AG08396 (cell line): ENCODE measurements at regions not wholly inside any gene's neighbourhood (a gene's known extent, or its start where the extent isn't known, plus 50 kb on each side); places are given as distances from the start of the nearest gene placed in this dataset.
A peak's percentile ranks its signal among the peaks of the same experiment; 100 is the strongest.

Experiments
- DNase-seq: peaks from one replicate; pipeline ENCODE4 v3.0.0; 2012; ENCODE audit warnings: low spot score, mixed read lengths

DNA sequence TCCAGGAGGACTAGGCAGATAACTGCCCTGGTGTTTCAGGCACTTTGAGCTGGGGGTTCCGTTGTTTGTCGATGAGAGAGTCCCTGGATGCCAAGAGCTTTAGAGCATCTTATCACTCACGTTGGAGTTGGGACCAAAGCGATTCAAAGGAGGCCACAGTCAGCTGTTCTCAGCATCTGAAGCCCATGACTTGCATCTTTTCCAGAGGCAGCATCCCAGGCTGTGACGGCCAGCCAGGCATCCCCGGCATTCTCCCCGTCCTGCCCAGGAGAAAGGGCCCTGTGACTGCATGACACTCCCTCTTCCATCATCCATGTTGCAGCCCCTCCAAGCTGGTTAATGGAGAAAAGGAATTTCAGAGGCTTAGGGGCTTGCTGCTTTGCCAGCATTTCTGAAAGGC lies 520.3 kb downstream of the CDH26 start:
- DNase-seq, result no peak

DNA sequence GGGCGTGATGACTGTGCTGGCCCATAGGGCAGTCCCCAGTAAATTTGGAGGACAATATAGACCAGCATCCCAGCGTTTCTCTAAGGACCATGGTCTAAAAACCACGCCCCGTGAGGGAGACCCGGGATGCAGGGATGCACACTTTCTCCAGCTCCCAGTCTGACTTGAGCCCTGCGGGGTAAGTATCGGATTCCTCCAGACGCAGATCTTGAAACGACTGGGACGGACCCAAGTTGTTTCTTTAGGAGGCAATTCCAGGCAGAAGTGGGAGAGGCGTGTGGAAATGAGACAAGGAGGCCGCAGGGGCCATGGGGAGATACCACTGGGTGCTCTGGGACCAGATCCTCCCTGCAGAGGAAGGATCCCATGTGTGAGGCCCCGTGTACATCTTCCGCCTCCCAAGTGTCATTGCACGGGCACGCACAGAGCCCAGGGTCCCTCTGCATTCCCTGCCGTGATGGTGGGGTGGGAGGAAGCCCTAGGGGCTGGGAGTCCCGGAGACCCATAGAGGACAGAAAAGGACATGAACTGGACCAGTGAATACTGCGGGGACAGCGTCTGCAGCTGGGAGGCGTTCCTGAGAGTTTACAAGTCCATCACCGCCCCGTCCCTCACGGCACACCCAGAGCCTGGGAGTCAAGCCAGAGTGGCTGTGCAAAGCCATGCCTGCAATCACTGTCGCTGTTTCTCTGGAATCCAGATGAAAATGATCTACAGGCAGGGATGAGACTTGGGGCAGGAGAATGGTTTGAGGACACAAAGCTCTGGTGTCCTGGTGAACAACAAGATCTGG lies 522.9 kb downstream of the CDH26 start:
- no peak for DNase-seq

DNA sequence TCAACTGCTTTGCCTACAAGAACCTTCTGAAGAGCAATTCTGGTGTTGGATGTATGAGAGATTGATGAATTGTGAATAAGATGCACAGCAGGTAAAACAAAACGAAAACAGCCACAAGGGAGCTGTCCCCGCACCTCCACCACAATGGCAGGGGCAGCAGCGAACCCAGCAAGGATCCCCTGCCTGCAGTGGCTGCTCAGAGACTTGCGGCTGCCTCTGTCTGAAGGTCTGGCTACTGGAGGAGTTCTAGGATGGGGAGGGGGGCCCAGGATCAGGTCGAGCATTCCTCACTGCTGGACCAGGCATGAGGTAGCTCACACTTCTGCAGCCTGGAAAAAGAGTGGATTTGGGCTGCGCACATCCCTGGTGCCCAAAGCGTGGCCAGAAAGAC lies 523.5 kb downstream of the CDH26 start:
- DNase-seq, result no peak

DNA sequence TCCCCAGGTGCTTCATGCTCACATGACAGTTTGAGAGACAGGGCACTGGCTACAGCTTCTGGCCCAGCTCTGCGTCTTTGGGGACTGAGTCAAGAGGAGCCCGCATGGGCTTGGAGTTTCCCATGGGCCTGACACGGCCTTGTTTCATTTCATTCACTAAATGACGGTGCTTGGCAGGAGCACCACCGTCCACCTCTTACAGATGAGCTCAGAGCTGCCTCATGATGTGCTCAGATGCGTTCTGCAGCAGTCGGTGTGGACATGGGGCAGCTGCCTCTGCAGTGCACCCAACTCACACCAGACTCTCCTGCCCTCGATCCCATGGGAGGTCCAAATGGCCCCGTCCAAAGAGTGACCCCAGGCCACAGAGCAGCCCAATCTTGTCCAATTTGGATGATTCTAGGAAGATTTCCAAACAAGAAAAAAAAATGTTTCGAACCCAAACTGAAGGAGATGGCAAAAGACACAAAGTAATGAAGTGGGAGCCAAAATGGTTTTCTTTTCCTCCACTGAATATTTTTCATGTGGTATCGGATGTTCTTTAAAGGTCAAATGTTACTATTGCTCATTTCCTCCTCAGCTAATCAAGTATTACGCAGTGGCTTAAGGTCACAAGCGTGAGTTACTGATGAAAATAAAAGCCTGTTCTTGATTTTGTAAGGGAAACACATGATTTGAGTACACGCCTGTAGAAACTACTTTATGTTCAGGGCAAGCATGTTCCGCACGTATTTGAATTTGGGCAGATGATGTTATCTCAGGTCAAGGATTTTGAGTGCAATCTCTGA lies 524.2 kb downstream of the CDH26 start:
- peak; percentile 7 for DNase-seq

DNA sequence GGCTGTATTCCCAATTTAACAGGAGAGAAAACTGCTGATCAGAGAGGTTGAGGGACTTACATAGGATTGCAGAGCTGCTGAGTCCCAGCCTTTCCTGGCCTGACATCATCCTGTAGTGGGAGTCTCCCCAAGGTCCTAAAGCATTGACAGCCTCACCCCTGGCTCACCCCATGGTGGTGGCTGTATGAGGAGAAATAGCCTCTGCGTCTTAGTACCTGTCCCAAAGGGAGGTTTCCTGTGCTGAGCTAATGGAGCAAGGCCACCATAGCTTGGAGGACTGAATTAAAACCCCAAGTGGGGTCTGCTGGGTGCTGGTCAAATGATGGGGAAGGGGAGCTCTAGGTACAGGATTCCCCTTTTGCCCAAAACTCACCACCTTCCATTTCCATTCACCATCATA lies 525.1 kb downstream of the CDH26 start:
- no peak for DNase-seq

DNA sequence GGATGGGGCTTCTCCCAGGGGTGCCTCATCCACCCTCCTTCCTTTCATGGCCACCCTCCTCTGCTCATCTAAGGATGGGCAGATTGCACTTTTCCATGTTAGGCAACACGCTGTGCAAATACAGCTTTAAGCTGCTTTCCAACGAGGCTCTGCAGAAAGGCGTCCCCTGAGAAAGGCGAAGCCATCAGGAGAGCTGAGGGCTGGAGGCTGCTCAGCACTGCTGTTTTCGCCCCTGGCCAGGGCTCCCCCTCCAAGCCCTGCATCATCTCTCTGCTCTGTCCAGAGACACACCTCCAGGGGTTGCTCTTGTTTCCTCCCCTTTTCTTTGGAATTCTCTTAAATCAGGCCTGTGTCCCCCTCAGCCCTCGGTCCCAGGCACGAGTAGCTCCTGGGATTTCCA lies 526.1 kb downstream of the CDH26 start:
- DNase-seq, result no peak

DNA sequence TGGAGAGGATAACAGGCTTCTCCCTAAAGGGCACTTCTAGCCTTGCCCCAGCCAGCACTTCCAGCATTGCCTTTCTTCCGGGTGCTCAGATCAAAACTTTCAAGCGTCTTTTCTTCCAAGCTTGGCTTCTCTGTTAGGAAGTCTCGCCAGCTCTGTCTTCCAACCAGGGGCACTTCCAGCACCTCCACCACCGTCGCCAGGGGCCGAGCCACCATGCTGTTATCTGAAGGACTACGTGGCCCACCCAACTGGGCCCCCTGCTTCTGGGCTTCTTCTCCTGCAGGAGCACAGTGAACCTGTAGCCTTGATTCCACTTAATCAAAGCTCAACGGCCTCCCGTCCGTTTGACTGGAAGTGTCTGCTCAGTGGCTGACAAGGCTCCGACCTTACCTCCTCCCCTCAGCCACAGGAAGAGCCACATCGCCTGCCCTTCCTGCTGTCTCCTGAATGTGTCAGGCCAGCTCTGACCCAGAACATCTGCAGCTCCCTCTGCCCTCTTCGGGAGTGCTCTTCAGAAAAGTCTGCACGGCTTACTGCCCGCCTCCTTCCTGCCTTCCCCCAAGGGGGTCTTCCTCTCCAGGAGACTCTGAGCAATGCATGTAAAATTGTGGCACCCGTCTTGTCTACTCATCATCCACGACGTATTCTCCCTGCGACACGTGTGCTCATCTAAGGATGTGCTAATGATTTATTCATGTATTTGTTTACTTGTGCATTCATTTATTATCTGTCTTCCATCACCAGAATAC lies 527.0 kb downstream of the CDH26 start:
- DNase-seq, result no peak

DNA sequence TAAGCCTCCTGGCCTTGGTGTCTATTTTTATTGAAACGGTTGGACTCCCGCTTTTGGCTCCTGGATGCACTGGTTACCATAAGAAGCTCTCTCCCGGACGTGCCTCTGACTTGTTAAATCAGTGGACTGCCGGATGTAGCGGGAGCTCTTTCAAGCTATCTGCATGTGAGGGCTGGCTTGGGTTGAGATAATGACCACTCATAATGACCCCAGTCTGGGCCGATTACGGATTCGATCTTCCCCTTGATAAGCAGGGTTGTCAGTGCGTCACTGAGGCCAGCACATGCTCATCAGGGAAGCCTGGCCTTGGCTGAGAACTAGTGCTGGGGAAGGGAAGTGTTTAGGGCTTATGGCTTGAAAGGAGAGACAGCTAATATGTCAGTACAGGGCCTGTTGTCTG lies 528.1 kb downstream of the CDH26 start:
- no peak for DNase-seq

DNA sequence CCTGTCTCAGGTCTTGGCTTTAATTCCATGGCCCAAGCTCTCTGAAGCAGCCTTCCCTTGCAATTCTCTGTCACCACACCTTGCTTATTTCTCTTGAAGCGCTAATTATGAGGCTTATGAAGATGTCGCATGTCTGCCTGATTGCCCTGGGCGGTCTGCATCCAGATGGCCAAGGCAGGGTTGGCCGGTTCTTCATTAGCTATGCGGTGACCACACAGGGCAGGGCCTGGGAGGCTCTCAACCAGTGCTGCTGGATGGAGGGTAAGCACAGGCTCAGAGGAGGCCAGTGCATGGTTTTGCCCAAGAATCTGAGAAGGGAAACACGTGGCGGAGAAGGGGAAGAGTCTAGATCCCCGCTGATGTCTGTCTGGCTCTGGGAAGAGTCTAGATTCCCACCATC lies 528.7 kb downstream of the CDH26 start:
- DNase-seq, result no peak

DNA sequence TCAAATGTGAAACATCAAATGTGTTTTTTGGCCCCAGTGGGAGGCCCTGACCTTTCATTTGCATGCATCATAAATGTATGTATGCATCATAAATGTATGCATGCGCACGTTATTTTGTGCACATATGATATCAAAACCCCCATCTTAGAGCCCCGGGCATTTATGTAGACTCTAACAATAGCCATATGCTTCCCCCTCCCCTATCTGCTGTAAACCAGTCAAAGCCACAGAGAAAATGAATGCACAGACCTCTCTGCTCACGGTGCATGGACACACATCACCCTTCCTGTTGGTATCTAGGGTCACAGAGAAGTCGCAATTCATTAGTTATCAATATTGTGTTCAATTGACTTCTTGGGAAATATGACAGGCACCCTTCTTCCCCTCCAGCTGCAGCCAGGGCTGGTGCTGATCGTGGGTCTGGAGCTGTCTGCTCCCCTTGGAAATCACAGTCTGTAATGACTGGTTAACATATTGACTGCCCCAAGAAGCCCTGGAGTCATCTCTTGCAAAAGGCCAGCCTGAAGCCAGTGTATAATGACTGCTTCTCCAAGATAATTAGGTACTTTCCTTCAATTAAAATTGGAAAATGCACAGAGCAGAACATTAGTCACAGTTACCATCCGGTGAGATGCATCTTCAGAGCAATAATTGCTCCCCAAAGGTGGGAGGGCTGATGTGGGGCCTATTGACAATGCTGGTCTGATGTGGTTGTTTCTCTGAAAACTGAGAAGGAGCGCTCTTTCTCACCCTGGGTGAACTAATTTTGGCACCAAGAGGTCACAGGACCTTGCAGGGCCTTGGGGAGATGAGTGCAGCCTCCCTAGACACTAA lies 532.2 kb downstream of the CDH26 start:
- DNase-seq, result no peak

DNA sequence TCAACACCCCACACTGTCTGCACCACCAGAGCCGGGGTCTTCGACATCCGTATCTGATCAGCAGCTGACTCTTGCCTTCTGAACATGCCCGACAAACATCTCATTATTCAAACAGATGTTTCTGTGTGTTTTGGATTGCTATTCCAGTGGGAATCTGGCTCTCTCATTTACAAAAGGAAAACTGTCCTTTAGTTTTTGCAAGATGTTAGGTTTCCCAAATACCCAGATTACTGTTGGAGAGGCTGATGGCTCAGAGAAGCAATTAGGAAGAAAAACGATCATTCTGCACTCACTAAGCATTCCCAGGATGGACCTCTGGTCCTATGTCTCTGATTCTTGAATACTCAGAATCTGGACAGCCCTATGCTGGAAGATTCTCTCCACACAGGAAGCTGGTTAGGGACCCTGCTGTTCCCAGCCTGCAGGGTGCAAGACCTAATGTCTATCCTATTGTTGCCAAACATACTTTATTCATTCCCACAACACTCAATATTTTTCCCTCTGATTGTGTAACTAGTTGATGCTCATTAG lies 532.9 kb downstream of the CDH26 start:
- no peak for DNase-seq

DNA sequence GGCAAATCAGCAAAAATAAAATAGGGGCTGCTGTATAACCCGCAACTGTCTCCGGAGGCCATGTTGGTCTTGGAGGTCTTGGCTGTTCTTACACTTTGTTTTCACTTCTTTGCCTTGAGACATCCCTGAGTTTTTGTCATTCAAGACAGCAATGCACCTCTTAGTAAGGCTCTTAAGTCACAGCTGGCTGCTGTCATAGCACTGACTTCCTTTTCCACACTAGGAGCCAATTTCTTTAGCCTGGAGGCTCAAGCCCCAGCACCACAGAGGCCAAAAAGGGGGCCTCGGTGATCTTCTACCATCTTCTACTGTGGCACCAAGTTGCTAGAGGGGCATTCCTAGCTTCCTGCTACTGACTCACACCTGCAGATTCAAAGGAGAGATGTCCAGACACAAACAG lies 536.3 kb downstream of the CDH26 start:
- DNase-seq, result no peak

DNA sequence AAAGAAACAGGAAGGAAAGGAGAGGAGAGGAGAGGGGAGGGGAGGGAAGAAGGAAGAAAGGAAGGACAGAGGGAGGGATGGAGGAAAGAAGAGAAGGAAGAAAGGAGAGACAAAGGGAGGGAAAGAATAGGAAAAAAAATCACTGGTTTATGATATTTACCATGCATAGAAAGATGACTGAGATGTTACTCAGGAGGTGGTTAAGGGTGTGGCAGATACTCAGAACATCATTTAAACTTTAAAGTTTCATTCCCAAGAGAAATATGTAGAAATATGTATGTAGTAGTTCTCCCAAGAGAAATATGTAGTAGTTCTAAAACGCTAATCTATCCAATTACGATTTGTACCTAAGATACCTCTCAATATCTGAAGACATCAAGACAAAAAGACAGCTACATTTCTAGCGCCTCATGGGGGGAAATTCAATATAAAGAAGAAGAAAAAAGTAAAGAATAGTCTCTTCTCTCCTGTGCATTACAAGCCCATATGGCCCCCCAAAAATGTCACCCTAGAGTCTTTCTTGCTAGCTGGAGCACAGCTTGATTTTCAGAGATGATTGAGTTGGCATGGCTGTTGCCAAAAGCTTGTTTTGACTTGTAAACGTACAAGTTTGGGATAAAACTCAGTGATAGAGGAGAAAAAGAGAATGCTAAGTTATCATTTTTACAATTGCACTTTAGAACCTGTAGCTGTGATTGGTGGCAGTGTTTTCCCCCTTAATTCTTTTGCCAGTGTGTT lies 539.2 kb downstream of the CDH26 start:
- no peak for DNase-seq

DNA sequence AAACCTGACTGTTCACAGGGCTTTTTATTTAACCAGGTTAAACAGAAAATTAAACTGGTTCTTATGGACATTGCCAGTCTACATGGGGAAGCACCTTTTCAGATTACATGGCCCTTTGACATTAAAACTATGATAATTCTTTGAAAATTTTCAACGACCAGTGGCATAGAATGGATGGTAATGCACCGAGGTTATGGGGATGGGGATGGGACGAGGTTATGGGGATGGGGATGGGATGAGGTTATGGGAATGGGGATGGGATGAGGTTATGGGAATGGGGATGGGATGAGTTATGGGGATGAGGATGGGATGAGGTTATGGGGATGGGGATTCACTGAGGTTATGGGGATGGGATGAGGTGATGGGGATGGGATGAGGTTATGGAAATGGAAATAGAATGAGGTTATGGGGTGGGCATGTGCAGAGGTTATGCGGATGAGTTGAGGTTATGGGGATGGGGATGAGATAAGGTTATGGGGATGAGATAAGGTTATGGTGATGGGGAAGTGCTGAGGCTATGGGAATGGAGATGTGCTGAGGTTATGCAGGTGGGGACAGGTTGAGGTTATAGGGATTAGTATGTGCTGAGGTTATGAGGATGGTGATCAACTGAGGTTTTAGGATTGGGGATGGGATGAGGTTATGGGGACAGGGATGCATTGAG lies 541.9 kb downstream of the CDH26 start:
- no peak for DNase-seq

DNA sequence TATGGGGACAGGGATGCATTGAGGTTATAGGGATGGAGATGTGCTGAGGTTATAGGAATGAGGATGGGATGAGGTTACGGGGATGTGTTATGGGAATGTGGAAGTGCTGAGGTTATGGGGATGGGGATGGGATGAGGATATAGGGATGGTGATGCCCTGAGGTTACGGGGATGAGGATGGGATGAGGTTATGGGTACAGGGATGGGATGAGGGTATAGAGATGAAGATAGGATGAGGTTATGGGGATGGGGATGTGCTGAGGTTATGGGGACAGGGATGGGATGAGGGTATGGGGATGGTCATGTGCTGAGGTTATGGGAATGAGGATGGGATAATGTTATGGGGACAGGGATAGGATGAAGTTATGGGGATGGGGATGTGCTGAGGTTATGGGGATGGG lies 542.8 kb downstream of the CDH26 start:
- DNase-seq, result no peak

DNA sequence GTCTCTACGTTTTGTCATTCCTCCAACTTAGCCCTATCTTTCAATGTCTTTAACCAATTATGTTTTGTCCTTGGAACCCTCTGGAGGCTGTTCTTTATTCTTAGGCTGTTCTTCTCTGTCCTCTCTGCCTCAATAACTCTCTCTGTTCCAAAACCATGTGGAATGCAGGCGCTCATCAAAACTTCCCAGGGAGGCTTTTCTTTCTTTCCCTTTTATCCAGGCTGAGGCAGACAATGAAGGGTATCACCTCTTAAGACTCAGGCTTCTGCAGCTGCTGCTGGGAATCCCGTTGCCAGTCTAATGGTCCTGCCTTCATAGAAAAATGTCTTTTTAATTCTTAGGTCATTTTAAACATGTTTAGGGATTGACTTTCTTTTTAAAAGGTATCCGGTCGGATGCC lies 544.7 kb downstream of the CDH26 start:
- no peak for DNase-seq

DNA sequence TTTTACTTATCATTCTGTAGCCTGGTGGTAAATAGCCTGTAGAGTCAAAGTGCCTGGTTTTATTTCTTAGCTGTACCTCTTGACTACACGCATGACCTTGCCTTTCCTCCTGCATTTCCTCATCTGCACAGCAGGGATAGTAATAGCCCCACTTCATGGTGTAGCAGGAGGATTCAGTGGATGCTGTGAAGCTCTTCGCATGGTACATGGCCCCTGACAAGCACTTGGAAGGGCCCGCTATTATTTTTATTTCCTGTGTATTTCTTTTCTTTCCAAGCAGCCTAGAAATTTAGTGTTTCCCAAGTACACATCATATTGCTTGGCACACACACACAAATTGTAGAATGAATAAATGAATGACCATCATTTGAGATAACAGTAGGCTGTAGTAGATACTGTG lies 547.2 kb downstream of the CDH26 start:
- no peak for DNase-seq

DNA sequence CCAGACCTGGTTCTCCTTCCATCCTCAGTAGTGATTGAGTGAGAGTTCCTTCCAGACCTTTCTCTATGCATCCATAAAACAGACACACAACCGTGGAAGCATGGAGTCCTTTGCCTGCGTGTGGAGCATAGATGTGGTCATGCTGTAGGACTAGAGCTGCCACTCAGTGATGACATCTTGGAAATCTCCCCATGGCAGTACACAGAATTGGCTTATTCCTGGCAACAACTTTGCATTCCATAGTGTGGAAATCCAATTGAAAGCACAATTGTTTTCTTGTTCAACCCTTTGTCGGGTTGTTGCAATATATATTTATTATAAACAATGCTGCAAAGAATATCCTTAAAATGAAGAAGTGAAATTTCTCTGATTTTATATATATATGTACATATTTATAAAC lies 547.8 kb downstream of the CDH26 start:
- no peak for DNase-seq

DNA sequence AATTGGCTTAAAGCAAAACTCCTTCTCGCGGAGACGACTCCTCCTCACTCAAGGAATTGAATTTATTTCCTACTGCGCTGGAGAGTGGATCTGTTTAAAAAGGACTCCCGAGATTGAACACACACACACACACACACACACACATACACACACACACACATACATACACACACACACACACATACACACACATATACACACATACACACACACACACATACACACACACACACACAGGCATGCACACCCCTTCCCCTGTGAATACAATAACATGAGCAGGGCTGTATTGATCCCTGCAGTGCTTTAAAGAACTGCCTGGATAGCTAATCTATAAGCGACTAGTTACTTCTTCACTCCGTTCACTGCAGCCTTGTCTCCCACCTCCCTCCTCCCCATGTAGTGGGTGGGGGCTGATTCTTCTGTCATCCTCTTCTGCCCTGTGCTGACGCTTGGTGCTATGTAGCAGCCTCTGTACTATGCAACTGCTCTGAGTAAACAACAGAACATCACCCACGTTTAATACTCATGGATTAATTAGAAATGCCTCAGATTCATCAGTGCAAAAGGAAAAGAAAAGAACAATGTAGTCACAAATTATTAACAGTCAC lies 549.0 kb downstream of the CDH26 start:
- no peak for DNase-seq

DNA sequence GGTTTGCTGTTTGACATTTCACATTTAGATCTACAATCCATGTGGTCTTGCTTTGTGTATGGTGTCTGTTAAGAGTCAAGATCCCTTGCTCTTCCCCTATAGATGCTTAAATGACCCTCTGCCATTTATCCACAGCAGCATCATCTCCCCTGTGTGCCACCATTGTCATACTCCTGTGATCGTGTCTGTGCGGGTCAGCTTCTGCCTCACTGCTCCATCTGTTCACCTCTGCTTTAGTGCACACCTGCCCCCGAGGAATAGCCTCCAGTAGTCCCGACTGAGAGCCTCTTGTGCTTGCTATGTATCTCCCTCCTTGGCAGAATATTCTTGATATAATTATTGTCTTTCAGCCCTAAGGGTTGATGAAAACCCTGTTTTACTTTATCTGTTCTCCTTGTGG lies 551.2 kb downstream of the CDH26 start:
- DNase-seq, result no peak
